Esophagus muscularis mucosa (tissue), 4 donors: ENCODE measurements at regions not wholly inside any gene's neighbourhood (a gene's known extent, or its start where the extent isn't known, plus 50 kb on each side); places are given as distances from the start of the nearest gene placed in this dataset.
"Not testable (repeated sequence)": the region's sequence is repeated elsewhere in the genome, so short reads cannot be mapped to it uniquely, and the experiment has no call there.

Experiments used
- CTCF ChIP-seq, 3 experiments: fragments of 200-600 bp in 2 of 3; fragments of 450-650 bp in 1 of 3; sonication (generic) in 2 of 3; IDR thresholded peaks; one replicate each; pipeline ENCODE4 v1.5.1; 2017 to 2019; ENCODE audit warnings: antibody characterized with exemption in 3 of 3, mild to moderate bottlenecking in 2 of 3, moderate library complexity in 1 of 3
- EP300 ChIP-seq: sonication (generic); formaldehyde crosslinking; IDR thresholded peaks from one replicate; pipeline ENCODE4 v1.6.1; 2017; ENCODE audit warnings: antibody characterized with exemption
- POLR2A ChIP-seq: fragments of 450-650 bp; IDR thresholded peaks from one replicate; pipeline ENCODE4 v1.6.1; 2017; ENCODE audit warnings: antibody characterized with exemption, moderate library complexity, mild to moderate bottlenecking, low read depth

- not testable (repeated sequence) for TF ChIP-seq POLR2A; CTCF (IDR thresholded peaks at IDR 0.05); EP300
Measured at GRCh38 chr6:28836703-28837102, 87.1 kb downstream of the TRIM27 start.
